Neural progenitor cell (in vitro differentiated cells): ENCODE measurements at regions not wholly inside any gene's neighbourhood (a gene's known extent, or its start where the extent isn't known, plus 50 kb on each side); places are given as distances from the start of the nearest gene placed in this dataset.

Source experiments
- DNase-seq: peaks from one replicate; pipeline ENCODE4 v3.0.0-alpha.2; 2016; ENCODE audit warnings: low spot score
- H2AFZ ChIP-seq: fragments of 200-600 bp; sonication (generic); replicated peaks from 2 replicates; pipeline ENCODE4 v1.6.1; 2016; ENCODE audit warnings: antibody characterized with exemption
- H3F3A ChIP-seq: fragments of 200-600 bp; sonication (generic); 2 replicates; pipeline ENCODE4 v1.6.1; 2016; ENCODE audit warnings: antibody characterized with exemption, low read depth
- H3K27ac ChIP-seq: fragments of 200-600 bp; sonication (generic); 2 replicates; pipeline ENCODE4 v1.5.1; 2016; ENCODE audit warnings: mild to moderate bottlenecking
- H3K27me3 ChIP-seq: fragments of 200-600 bp; sonication (generic); 2 replicates; pipeline ENCODE4 v1.6.1; 2016; ENCODE audit warnings: mild to moderate bottlenecking, moderate library complexity
- H3K36me3 ChIP-seq: fragments of 200-600 bp; sonication (generic); 2 replicates; pipeline ENCODE4 v1.5.1; 2016
- H3K4me1 ChIP-seq: fragments of 200-600 bp; sonication (generic); 2 replicates; pipeline ENCODE4 v1.6.1; 2016; ENCODE audit warnings: mixed run types
- H3K4me2 ChIP-seq: fragments of 200-600 bp; sonication (generic); 2 replicates; pipeline ENCODE4 v1.6.1; 2016
- H3K4me3 ChIP-seq: fragments of 200-600 bp; sonication (generic); 2 replicates; pipeline ENCODE4 v1.5.1; 2016
- H3K79me2 ChIP-seq: fragments of 200-600 bp; sonication (generic); 2 replicates; pipeline ENCODE4 v1.6.1; 2016; ENCODE audit warnings: low read depth
- H3K9ac ChIP-seq: fragments of 200-600 bp; sonication (generic); 2 replicates; pipeline ENCODE4 v1.6.1; 2016
- H3K9me3 ChIP-seq: fragments of 200-600 bp; sonication (generic); 2 replicates; pipeline ENCODE4 v1.5.1; 2016; ENCODE audit warnings: low read depth
- H4K20me1 ChIP-seq: fragments of 200-600 bp; sonication (generic); 2 replicates; pipeline ENCODE4 v1.6.1; 2016; ENCODE audit warnings: low read depth
- H3K27ac Mint-ChIP-seq: 3 replicates; pipeline ENCODE4 v1.8.0; 2021; ENCODE audit warnings: mixed read lengths
- H3K27me3 Mint-ChIP-seq: 2 replicates; pipeline ENCODE4 v1.8.0; 2022; ENCODE audit warnings: low read depth, mild to moderate bottlenecking, inconsistent platforms, moderate library complexity, mixed read lengths; ENCODE audit not compliant: insufficient read depth
- H3K36me3 Mint-ChIP-seq: 3 replicates; pipeline ENCODE4 v1.8.0; 2021; ENCODE audit warnings: mixed read lengths
- H3K4me1 Mint-ChIP-seq: 3 replicates; pipeline ENCODE4 v1.8.0; 2021; ENCODE audit warnings: mixed read lengths
- H3K4me3 Mint-ChIP-seq: 3 replicates; pipeline ENCODE4 v1.8.0; 2021; ENCODE audit warnings: mild to moderate bottlenecking, moderate library complexity, mixed read lengths
- H3K9me3 Mint-ChIP-seq: 3 replicates; pipeline ENCODE4 v1.8.0; 2020; ENCODE audit warnings: mixed read lengths
- EZH2 ChIP-seq: fragments of 200-600 bp; sonication (generic); IDR thresholded peaks from 2 replicates; pipeline ENCODE4 v1.6.1; 2017; ENCODE audit warnings: antibody characterized with exemption, mild to moderate bottlenecking, moderate library complexity
- EZH2phosphoT487 ChIP-seq: fragments of 200-600 bp; sonication (generic); IDR thresholded peaks from 2 replicates; pipeline ENCODE4 v1.6.1; 2017; ENCODE audit warnings: antibody characterized with exemption
- TF ChIP-seq, protein P1 (sequence below): fragments of 200-600 bp; sonication (generic); IDR thresholded peaks from 2 replicates; pipeline ENCODE4 v1.5.1; 2017; ENCODE audit warnings: antibody characterized with exemption, mild to moderate bottlenecking

DNA sequence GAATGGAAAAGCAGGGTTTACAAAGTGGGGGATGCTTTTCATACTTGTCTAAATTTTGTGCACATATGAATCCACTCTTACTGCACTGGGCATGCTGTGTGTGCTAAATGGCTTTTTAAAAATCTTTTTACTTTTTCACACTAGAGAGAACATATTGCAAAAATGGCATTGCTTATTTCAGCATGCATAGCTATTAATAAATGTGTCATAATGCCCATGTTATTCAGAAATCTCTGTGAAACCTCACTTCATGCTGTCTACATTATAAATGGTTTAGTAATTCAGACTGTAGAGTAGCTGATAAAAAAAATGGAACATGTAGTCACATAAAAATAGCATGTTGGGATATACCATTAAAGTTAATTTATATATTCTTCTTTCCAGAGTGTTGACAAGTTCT, 593.8 kb downstream of the RPL10L start:
- Mint-ChIP-seq H3K27ac (no peak overlapping the region), H3K36me3 (no peaks in the 10 kb centered on the region), H3K4me3 (no peak overlapping the region), H3K9me3 (no peaks in the 10 kb centered on the region), H3K4me1 (no peaks in the 10 kb centered on the region), H3K27me3 (no peaks in the 10 kb centered on the region)
- no peak overlapping the region for H3K9ac ChIP-seq
- no peaks in the 10 kb centered on the region for H3F3A ChIP-seq
- TF ChIP-seq, protein P1, sequence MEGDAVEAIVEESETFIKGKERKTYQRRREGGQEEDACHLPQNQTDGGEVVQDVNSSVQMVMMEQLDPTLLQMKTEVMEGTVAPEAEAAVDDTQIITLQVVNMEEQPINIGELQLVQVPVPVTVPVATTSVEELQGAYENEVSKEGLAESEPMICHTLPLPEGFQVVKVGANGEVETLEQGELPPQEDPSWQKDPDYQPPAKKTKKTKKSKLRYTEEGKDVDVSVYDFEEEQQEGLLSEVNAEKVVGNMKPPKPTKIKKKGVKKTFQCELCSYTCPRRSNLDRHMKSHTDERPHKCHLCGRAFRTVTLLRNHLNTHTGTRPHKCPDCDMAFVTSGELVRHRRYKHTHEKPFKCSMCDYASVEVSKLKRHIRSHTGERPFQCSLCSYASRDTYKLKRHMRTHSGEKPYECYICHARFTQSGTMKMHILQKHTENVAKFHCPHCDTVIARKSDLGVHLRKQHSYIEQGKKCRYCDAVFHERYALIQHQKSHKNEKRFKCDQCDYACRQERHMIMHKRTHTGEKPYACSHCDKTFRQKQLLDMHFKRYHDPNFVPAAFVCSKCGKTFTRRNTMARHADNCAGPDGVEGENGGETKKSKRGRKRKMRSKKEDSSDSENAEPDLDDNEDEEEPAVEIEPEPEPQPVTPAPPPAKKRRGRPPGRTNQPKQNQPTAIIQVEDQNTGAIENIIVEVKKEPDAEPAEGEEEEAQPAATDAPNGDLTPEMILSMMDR = no peak
- TF ChIP-seq EZH2phosphoT487 (no peak), EZH2 (no peak)
- H2AFZ ChIP-seq = no peak overlapping the region
- no peaks in the 10 kb centered on the region for H4K20me1 ChIP-seq
- no peak for DNase-seq
- H3K79me2 ChIP-seq = no peaks in the 10 kb centered on the region
- no peak overlapping the region for H3K4me2 ChIP-seq
- no peak overlapping the region for H3K4me3 ChIP-seq
- no peaks in the 10 kb centered on the region for H3K27me3 ChIP-seq
- H3K36me3 ChIP-seq = no peaks in the 10 kb centered on the region
- no peaks in the 10 kb centered on the region for H3K9me3 ChIP-seq
- no peaks in the 10 kb centered on the region for H3K4me1 ChIP-seq
- no peak overlapping the region for H3K27ac ChIP-seq

DNA sequence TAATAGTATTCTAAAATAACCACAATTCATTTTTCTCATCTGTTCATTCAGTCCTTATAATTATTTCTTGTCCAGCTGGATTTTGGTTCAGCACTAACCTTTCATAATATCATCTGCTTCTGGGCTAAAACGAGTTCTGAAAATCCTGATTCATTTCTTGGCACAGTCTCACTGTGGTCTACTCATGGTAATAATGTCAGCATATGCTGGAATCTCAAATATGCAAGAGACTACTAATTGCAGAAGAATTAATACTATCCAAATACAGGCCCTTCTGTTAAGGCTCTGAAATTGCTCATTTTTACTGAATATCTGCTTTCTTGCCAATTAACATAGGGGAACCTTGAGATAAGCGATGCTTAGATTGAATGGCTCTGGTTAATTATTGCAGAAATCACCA, 597.1 kb downstream of the RPL10L start:
- H3K36me3 ChIP-seq = no peaks in the 10 kb centered on the region

GRCh38 chr14:46053221-46053620, 598.4 kb downstream of the RPL10L start:
- Histone ChIP-seq H3K4me3 (no peak overlapping the region), H3K79me2 (no peaks in the 10 kb centered on the region), H3K9me3 (no peaks in the 10 kb centered on the region), H3F3A (no peaks in the 10 kb centered on the region), H3K27ac (no peak overlapping the region), H2AFZ (no peak overlapping the region), H3K36me3 (no peaks in the 10 kb centered on the region), H4K20me1 (no peaks in the 10 kb centered on the region), H3K9ac (no peak overlapping the region), H3K4me1 (no peaks in the 10 kb centered on the region), H3K4me2 (no peak overlapping the region), H3K27me3 (no peaks in the 10 kb centered on the region)
- H3K27ac Mint-ChIP-seq = no peak overlapping the region
- H3K27me3 Mint-ChIP-seq = no peaks in the 10 kb centered on the region
- TF ChIP-seq EZH2phosphoT487 = no peak
- TF ChIP-seq EZH2 = no peak
- TF ChIP-seq, protein P1 = no peak
- no peaks in the 10 kb centered on the region for H3K9me3 Mint-ChIP-seq
- DNase-seq = no peak
- H3K4me1 Mint-ChIP-seq = peaks cover 4% of the 10 kb centered on the region
- H3K4me3 Mint-ChIP-seq = no peak overlapping the region
- no peaks in the 10 kb centered on the region for H3K36me3 Mint-ChIP-seq

More for the DNA sequence above, 597.1 kb downstream of the RPL10L start:
- no peaks in the 10 kb centered on the region for H4K20me1 ChIP-seq
- no peak overlapping the region for H3K27ac ChIP-seq
- H3K79me2 ChIP-seq = no peaks in the 10 kb centered on the region
- no peaks in the 10 kb centered on the region for H3K9me3 Mint-ChIP-seq
- no peaks in the 10 kb centered on the region for H3K36me3 Mint-ChIP-seq
- H3K27me3 Mint-ChIP-seq = no peaks in the 10 kb centered on the region
- H3K4me1 ChIP-seq = no peaks in the 10 kb centered on the region
- H3K9me3 ChIP-seq = no peaks in the 10 kb centered on the region
- TF ChIP-seq EZH2 (no peak), EZH2phosphoT487 (no peak)
- TF ChIP-seq, protein P1 = no peak
- H3K4me2 ChIP-seq = no peak overlapping the region
- peaks cover 4% of the 10 kb centered on the region for H3K4me1 Mint-ChIP-seq
- H3K27me3 ChIP-seq = no peaks in the 10 kb centered on the region
- H3F3A ChIP-seq = no peaks in the 10 kb centered on the region
- no peak overlapping the region for H2AFZ ChIP-seq
- no peak overlapping the region for H3K27ac Mint-ChIP-seq
- no peak overlapping the region for H3K4me3 Mint-ChIP-seq
- no peak for DNase-seq
- no peak overlapping the region for H3K4me3 ChIP-seq
- no peak overlapping the region for H3K9ac ChIP-seq

DNA sequence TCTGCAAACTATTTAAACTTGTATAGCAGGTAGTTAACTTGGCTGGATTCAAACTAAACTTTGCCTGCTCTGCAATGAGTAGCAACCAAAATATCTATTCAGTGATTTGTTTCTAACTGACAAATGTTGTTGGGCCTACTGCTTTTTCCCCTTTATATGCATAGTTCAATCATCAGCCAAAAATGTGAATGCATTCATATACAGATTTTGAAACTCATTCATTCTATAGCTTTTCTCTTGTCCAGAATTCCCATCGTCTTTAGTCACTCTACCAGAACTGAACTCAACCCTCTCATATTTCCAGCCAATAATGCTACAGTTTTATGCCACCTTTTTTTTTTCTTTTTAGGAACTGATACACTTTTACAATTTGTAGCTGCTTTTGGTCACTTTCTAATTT, 599.8 kb downstream of the RPL10L start:
- H3K27me3 Mint-ChIP-seq = no peaks in the 10 kb centered on the region
- Histone ChIP-seq H3K9me3 (no peaks in the 10 kb centered on the region), H3K36me3 (no peaks in the 10 kb centered on the region), H3K4me2 (no peak overlapping the region), H3K9ac (no peak overlapping the region), H3K27me3 (no peaks in the 10 kb centered on the region), H3K4me1 (no peaks in the 10 kb centered on the region), H3K27ac (no peak overlapping the region), H3K4me3 (no peak overlapping the region), H4K20me1 (no peaks in the 10 kb centered on the region), H3K79me2 (no peaks in the 10 kb centered on the region), H2AFZ (no peak overlapping the region), H3F3A (no peaks in the 10 kb centered on the region)
- TF ChIP-seq EZH2 = no peak
- TF ChIP-seq EZH2phosphoT487 = no peak
- TF ChIP-seq, protein P1 = no peak
- H3K4me1 Mint-ChIP-seq = peaks cover 4% of the 10 kb centered on the region
- H3K36me3 Mint-ChIP-seq = no peaks in the 10 kb centered on the region
- H3K4me3 Mint-ChIP-seq = no peak overlapping the region
- H3K9me3 Mint-ChIP-seq = no peaks in the 10 kb centered on the region
- H3K27ac Mint-ChIP-seq = no peak overlapping the region
- DNase-seq = no peak
